HG03521 (cell line): ENCODE measurements at regions not wholly inside any gene's neighbourhood (a gene's known extent, or its start where the extent isn't known, plus 50 kb on each side); places are given as distances from the start of the nearest gene placed in this dataset.
"Not testable (repeated sequence)": the region's sequence is repeated elsewhere in the genome, so short reads cannot be mapped to it uniquely, and the experiment has no call there.

Experiments used
- ATAC-seq: cut with Tn5 transposase; IDR thresholded peaks from one replicate; pipeline ENCODE4 v1.9.1; 2021; ENCODE audit warnings: mild to moderate bottlenecking, moderate library complexity; ENCODE audit not compliant: unreplicated experiment

DNA sequence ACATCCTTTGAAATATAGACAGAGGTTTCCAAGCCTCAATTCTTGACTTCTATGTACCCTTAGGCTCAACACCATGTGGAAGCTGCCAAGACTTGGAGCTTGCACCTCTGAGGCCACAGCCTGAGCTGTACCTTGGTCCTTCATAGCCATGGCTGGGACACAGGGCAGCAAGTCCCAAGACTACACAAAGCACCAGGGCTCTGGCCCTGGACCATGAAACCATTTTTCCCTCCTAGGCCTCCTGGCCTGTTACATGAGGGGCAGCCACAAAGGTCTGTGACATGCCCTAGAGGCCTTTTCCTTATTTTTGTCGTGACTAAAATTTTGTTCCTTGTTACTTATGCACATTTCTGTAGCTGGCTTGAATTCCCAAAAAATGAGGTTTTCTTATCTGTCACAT is 953.1 kb upstream of the ADGRL4 start:
- ATAC-seq, result no peak

DNA sequence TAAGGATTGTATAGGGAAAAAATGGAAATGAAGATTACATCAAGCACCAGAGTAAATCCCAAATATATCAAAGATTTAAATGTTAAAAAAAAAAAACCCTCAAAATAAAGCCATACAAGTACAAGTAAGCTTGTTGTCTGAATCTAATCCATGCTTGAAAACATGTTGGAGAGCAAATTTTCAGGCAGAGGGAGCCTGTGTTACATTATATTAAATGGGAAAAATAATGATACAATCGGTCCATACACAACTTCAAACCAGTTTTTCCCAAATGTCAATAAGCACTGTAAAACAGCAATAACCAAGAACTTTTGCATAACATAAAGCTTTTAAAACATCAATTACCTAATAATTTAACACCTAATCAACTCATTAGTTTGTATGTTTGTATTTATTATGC is 949.4 kb upstream of the ADGRL4 start:
- no peak for ATAC-seq

- ATAC-seq, result no peak
Observed at GRCh38 chr1:79950511-79950910, 944.0 kb upstream of the ADGRL4 start.

DNA sequence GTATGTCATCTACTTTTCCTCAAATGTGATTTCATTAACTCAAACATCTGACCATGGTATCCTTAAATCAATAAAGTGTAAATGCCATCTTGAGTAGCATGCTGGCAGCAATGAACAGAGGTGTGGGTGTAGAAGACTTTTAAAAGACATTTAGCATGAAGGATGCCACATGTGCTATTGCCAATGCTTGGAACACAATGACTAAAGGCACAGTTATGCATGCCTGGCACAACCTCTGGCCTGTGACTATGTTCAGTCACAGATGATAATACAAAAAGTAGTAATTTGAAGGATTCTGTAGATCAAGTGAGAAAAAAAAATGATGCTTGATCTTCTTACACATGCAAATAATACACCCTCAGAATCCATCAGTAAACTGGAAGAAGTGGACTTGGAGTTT is 938.9 kb upstream of the ADGRL4 start:
- no peak for ATAC-seq

GRCh38 chr1:79929356-79929755 is 922.8 kb upstream of the ADGRL4 start:
- no peak for ATAC-seq

- no peak for ATAC-seq
Observed at GRCh38 chr1:79928901-79929300, 922.4 kb upstream of the ADGRL4 start.

DNA sequence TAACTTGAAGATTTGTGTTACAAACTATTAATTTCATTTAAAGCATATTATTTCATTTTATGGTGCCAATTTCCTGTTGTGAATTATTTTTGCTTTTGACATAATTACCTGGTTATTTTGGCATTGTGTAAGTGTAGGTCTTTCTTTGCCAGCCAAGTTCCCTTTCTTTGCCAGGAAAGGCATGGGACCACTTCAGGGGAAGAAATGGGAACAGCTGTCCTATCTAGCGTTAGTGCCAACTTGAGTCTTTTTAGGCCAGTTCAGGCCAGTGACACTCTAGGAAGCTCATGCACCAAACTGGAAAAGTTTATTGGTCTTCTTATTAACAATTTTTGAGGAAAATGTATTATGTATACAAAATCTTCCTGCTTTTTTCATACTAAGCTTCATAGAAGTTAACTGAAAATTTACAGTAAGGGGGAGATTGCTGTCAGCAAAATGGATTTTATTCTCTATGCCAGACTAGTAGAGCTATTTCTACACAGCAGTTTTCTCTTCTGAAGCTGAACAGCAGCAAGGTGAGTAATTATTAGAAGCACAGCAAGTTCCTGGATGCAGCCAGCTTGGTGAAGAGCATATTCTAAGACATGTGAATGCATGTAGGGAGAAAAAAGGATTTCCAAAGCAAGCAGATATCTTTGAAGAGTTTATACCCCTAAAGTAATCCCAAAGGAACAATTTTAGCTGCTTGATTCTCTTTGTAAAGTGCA is 914.6 kb upstream of the ADGRL4 start:
- ATAC-seq, result no peak

DNA sequence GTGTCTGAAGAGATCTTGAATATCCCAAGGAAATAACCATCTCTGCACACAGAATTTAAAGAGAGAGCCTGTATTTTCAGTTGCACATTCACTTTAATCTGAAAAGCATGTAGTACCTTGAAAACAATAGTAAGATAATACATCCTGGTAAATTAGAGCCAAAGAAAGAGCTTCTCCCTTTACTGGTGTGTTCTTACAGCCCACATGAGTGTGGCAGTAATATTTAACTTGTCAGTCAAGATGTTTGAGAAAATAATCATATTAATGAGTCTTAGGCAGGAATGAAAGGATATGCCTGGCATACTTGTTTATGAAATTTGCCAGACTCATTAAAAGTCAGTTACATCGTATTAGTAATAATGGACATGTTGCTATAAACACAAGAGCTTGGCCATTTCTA is 908.4 kb upstream of the ADGRL4 start:
- ATAC-seq, result no peak

GRCh38 chr1:79912813-79913212 is 906.3 kb upstream of the ADGRL4 start:
- no peak for ATAC-seq

DNA sequence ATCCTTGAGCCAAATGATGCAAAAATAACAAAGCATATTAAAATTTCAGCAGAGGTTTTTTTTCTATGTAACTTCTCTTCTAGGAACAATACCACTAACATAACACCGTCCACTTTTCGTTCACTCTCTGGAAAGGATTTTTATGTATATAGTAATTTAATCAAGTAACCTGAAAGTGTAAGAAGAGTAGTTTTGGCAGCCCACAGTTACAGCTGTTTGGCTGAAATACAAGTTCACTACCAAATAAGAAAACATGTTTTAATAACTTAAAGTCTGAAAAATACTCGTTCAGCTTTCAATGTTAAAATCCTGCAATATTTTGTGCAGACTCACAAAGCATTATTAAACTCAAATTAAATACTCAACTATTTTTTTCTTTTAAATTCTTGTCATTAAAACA is 896.8 kb upstream of the ADGRL4 start:
- ATAC-seq, result no peak

GRCh38 chr1:79902418-79902817 is 895.9 kb upstream of the ADGRL4 start:
- ATAC-seq, result no peak

GRCh38 chr1:79899914-79900313 is 893.4 kb upstream of the ADGRL4 start:
- ATAC-seq, result no peak

DNA sequence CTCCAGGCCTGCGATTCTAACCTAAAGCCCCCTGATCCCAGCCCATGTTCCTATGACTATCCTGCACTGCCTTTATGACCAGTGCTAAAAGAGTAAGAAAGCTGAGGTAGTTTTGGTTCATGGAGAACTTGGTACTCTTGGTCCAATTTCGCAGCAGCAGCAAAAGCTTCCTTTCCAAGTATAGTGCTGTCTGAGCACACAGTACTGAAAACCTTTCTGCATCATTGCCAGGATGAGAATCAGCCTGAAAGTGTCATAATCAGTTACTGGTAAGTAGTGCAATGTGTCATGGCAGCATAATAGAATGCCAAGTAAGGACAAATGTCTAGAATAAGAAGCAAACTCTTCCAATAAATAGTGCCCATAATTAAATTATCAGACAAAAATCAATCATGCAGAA is 889.6 kb upstream of the ADGRL4 start:
- no peak for ATAC-seq

DNA sequence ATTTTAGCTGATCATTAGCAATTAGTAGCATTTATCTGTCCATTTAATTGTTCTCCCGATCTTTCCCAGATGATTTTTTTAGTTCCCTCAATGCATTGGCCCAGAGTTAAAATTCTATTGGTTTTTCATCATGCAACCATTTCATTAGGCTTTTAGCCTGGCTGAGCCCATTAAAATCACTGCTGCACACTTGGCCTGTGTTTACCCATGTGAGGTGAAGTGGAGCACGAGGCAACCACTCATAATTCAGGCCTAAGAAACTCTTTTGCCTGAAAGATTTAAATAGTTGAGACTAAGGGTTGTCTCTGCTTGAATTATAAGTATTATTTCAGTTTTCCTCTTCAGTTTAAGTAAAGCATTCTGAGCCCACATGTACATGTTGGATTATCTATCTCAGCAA is 889.0 kb upstream of the ADGRL4 start:
- ATAC-seq, result no peak

- ATAC-seq, result not testable (repeated sequence)
Observed at GRCh38 chr1:79894129-79894528, 887.6 kb upstream of the ADGRL4 start.

- no peak for ATAC-seq
Observed at GRCh38 chr1:79887059-79887458, 880.5 kb upstream of the ADGRL4 start.

- no peak for ATAC-seq
Observed at GRCh38 chr1:79885101-79885500, 878.6 kb upstream of the ADGRL4 start.

GRCh38 chr1:79877086-79877485 is 870.6 kb upstream of the ADGRL4 start:
- no peak for ATAC-seq

- no peak for ATAC-seq
Observed at GRCh38 chr1:79875187-79875586, 868.7 kb upstream of the ADGRL4 start.

- ATAC-seq, result no peak
Observed at GRCh38 chr1:79874289-79874688, 867.8 kb upstream of the ADGRL4 start.

GRCh38 chr1:79859212-79859948 is 852.9 kb upstream of the ADGRL4 start:
- no peak for ATAC-seq

- ATAC-seq, result no peak
Observed at GRCh38 chr1:79852004-79852403, 845.5 kb upstream of the ADGRL4 start.

DNA sequence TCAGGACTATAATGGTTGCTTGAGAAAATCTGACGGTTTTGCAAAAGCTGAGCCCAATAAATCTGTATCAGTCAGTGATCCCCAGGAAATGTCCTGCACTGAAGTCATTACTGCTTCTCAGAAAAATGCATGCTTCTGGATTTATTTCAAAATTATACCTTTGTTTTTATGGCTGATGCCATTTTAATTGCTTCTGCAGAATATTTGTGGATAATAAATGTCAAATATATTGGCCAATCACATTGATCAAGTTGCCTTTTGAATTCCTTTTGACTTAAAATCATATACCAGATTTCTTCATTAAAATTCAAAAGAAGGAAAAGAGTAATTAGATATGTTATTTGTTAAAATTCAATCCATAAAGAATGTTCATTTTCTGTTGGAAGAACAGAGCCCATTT is 842.9 kb upstream of the ADGRL4 start:
- ATAC-seq, result no peak
